CD14-positive monocyte (primary cell): ENCODE measurements at regions not wholly inside any gene's neighbourhood (a gene's known extent, or its start where the extent isn't known, plus 50 kb on each side); places are given as distances from the start of the nearest gene placed in this dataset.
"Not testable (repeated sequence)": the region's sequence is repeated elsewhere in the genome, so short reads cannot be mapped to it uniquely, and the experiment has no call there.

Experiments used
- DNase-seq, 3 donors: peaks; one replicate each; pipeline ENCODE4 v3.0.0-alpha.2; 2011 to 2022
- H2AFZ ChIP-seq: 2 replicates; pipeline ENCODE4 v1.6.0; 2012; ENCODE audit warnings: mild to moderate bottlenecking, low read depth, low read length, inconsistent platforms; ENCODE audit not compliant: insufficient read depth, poor library complexity, severe bottlenecking
- H3K27ac ChIP-seq, 2 donors: 1 replicate in 1 of 2; 2 replicates in 1 of 2; pipeline ENCODE4 v1.5.1; 2012 to 2013; ENCODE audit warnings: low read length in 2 of 2, control low read depth in 1 of 2, inconsistent platforms in 1 of 2, low read depth in 1 of 2, mild to moderate bottlenecking in 1 of 2
- H3K27me3 ChIP-seq, 2 donors: one replicate each; pipeline versions ENCODE4 v1.6.0 to v1.6.1; 2011 to 2013; ENCODE audit warnings: low read length in 2 of 2; ENCODE audit not compliant: control insufficient read depth in 2 of 2, insufficient read depth in 2 of 2
- H3K36me3 ChIP-seq, 2 donors: replicated peaks in 1 of 2; 1 replicate in 1 of 2; 2 replicates in 1 of 2; pipeline versions ENCODE4 v1.5.1 to v1.6.1; 2012 to 2013; ENCODE audit warnings: low read length in 2 of 2, control low read depth in 1 of 2, inconsistent platforms in 1 of 2, mild to moderate bottlenecking in 1 of 2; ENCODE audit not compliant: insufficient read depth in 2 of 2, control insufficient read depth in 1 of 2
- H3K4me1 ChIP-seq, 2 donors: 1 replicate in 1 of 2; 2 replicates in 1 of 2; pipeline versions ENCODE4 v1.5.1 to v1.6.1; 2012 to 2013; ENCODE audit warnings: low read length in 2 of 2, control low read depth in 1 of 2, inconsistent platforms in 1 of 2, mild to moderate bottlenecking in 1 of 2, moderate library complexity in 1 of 2; ENCODE audit not compliant: insufficient read depth in 2 of 2, control insufficient read depth in 1 of 2
- H3K4me2 ChIP-seq: replicated peaks from 2 replicates; pipeline ENCODE3; 2012; ENCODE audit warnings: low read length, moderate library complexity, mild to moderate bottlenecking; ENCODE audit not compliant: poor library complexity, severe bottlenecking; ENCODE audit errors: extremely low read depth
- H3K4me3 ChIP-seq, 3 experiments: fragments of 200-600 bp in 1 of 3; sonication (generic) in 1 of 3; replicated peaks in 1 of 3; 1 replicate in 2 of 3; 2 replicates in 1 of 3; pipeline ENCODE4 v1.5.1; 2011 to 2013; ENCODE audit warnings: low read length in 3 of 3, mild to moderate bottlenecking in 3 of 3, control low read depth in 2 of 3, low read depth in 2 of 3, inconsistent platforms in 1 of 3, moderate library complexity in 1 of 3
- H3K79me2 ChIP-seq: 2 replicates; pipeline ENCODE4 v1.6.0; 2012; ENCODE audit warnings: mild to moderate bottlenecking, control low read depth, inconsistent platforms, low read length, moderate library complexity; ENCODE audit not compliant: insufficient read depth
- H3K9ac ChIP-seq: 2 replicates; pipeline ENCODE4 v1.6.0; 2017; ENCODE audit warnings: low read length, mild to moderate bottlenecking; ENCODE audit not compliant: insufficient read depth, poor library complexity, severe bottlenecking
- H3K9me3 ChIP-seq, 2 donors: replicated peaks in 1 of 2; 1 replicate in 1 of 2; 2 replicates in 1 of 2; pipeline versions ENCODE4 v1.5.1 to v1.6.1; 2012 to 2013; ENCODE audit warnings: low read length in 2 of 2, control low read depth in 1 of 2; ENCODE audit not compliant: control insufficient read depth in 1 of 2, insufficient read depth in 1 of 2
- H4K20me1 ChIP-seq: 2 replicates; pipeline ENCODE4 v1.6.0; 2012; ENCODE audit warnings: mild to moderate bottlenecking, low read length, control low read depth, moderate library complexity; ENCODE audit not compliant: insufficient read depth
- H3K27ac Mint-ChIP-seq, 7 donors: one replicate each; pipeline ENCODE4 v1.8.0; 2020; ENCODE audit warnings: mild to moderate bottlenecking in 7 of 7, mixed read lengths in 7 of 7, moderate library complexity in 6 of 7, inconsistent platforms in 2 of 7
- H3K27me3 Mint-ChIP-seq, 3 donors: one replicate each; pipeline ENCODE4 v1.8.0; 2021 to 2022; ENCODE audit warnings: low read depth in 3 of 3, mild to moderate bottlenecking in 3 of 3, mixed read lengths in 3 of 3, moderate library complexity in 3 of 3, inconsistent platforms in 1 of 3
- H3K36me3 Mint-ChIP-seq, 2 donors: one replicate each; pipeline ENCODE4 v1.8.0; 2020; ENCODE audit warnings: mixed read lengths in 2 of 2, inconsistent platforms in 1 of 2, mild to moderate bottlenecking in 1 of 2
- H3K4me1 Mint-ChIP-seq: one replicate; pipeline ENCODE4 v1.8.0; 2020; ENCODE audit warnings: mild to moderate bottlenecking, mixed read lengths
- H3K4me3 Mint-ChIP-seq, 2 donors: one replicate each; pipeline ENCODE4 v1.8.0; 2020; ENCODE audit warnings: mild to moderate bottlenecking in 2 of 2, mixed read lengths in 2 of 2, moderate library complexity in 1 of 2
- H3K9me3 Mint-ChIP-seq, 7 donors: one replicate each; pipeline ENCODE4 v1.8.0; 2020 to 2022; ENCODE audit warnings: mixed read lengths in 7 of 7, mild to moderate bottlenecking in 6 of 7, moderate library complexity in 6 of 7, inconsistent platforms in 2 of 7
- WGBS: methylation state at CpG from one replicate; pipeline ENCODE4 v1.1.5; 2013; ENCODE audit warnings: missing lambda C conversion rate; ENCODE audit not compliant: insufficient coverage; 5-methylcytosine and 5-hydroxymethylcytosine counted together
- intact Hi-C, 2 donors: fragments of 100-400 bp; cut with micrococcal nuclease; formaldehyde crosslinking; loops; one replicate each; pipeline versions ENCODE4 v1.15.0 to v1.15.1; 2023

GRCh38 chr7:65651826-65652592 lies 220.9 kb upstream of the VKORC1L1 start:
- H4K20me1 ChIP-seq, H3K4me3 ChIP-seq, H3K4me1 ChIP-seq, H3K9ac ChIP-seq, intact Hi-C loops, H3K27ac Mint-ChIP-seq, H3K9me3 Mint-ChIP-seq, H3K36me3 ChIP-seq, H3K4me1 Mint-ChIP-seq, H3K27ac ChIP-seq, H3K27me3 ChIP-seq, H3K27me3 Mint-ChIP-seq, DNase-seq, H3K4me2 ChIP-seq, H3K79me2 ChIP-seq, H3K4me3 Mint-ChIP-seq, H3K9me3 ChIP-seq, H3K36me3 Mint-ChIP-seq, H2AFZ ChIP-seq: not testable (repeated sequence)

DNA sequence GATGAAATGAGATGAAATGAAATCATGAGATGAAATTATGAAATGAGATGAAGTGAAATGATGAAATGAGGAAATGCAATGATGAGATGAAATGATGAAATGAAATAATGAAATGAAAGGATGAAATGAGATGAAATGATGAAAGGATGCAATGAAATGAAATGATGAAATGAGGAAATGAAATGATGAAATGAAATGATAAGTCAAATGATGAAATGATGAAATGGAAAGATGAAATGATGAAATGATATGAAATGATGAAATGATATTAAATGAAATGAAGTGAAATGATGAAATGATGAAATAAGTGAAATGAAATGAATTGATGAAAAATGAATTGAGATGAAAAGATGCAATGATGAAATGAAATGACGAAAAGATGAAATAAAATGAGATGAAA lies 220.2 kb upstream of the VKORC1L1 start:
- H3K36me3 ChIP-seq, H3K9me3 Mint-ChIP-seq, DNase-seq, H3K27me3 ChIP-seq, H2AFZ ChIP-seq, H3K4me3 Mint-ChIP-seq, H3K4me3 ChIP-seq, H3K4me1 ChIP-seq, H3K9me3 ChIP-seq, H3K27ac Mint-ChIP-seq, H3K27ac ChIP-seq, H4K20me1 ChIP-seq, H3K9ac ChIP-seq, intact Hi-C loops, H3K27me3 Mint-ChIP-seq, H3K4me1 Mint-ChIP-seq, H3K79me2 ChIP-seq, H3K4me2 ChIP-seq, H3K36me3 Mint-ChIP-seq: not testable (repeated sequence)
- no CpG with 5 or more reads among the region's 1 CpG for WGBS

- intact Hi-C loops, H3K4me2 ChIP-seq, H3K27me3 Mint-ChIP-seq, H2AFZ ChIP-seq, H3K36me3 ChIP-seq, H3K4me3 ChIP-seq, H3K36me3 Mint-ChIP-seq, H3K27me3 ChIP-seq, H3K79me2 ChIP-seq, H3K27ac Mint-ChIP-seq, H3K9me3 Mint-ChIP-seq, H3K9ac ChIP-seq, DNase-seq, H3K4me1 Mint-ChIP-seq, H3K4me1 ChIP-seq, H4K20me1 ChIP-seq, H3K9me3 ChIP-seq, H3K27ac ChIP-seq, H3K4me3 Mint-ChIP-seq: not testable (repeated sequence)
- WGBS, result no CpG with 5 or more reads among the region's 5 CpGs
These were observed 216.2 kb upstream of the VKORC1L1 start for GRCh38 chr7:65656494-65657188.

DNA sequence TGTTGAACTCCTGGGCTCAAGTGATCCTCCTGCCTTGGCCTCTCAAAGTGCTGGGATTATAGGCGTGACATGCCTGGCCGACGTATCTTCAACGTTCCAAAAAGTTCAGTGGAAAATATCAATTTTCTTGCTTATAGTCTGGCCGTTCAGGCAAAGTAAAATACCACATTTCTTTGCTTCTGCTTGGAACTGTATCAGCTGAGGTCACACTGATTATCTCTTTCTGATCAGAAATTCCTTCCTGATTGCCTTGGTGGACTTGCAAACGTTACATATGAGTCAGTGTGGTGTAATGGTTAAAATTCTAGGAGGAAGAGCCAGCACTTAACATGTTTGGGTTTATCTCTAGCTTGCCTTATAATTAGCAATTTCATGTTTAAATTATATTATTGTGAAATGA lies 189.5 kb upstream of the VKORC1L1 start:
- H3K27ac Mint-ChIP-seq, H3K27ac ChIP-seq, H3K9ac ChIP-seq, H3K9me3 Mint-ChIP-seq, H4K20me1 ChIP-seq, H3K36me3 Mint-ChIP-seq, DNase-seq, H3K9me3 ChIP-seq, H3K79me2 ChIP-seq, H3K4me3 Mint-ChIP-seq, H3K4me1 ChIP-seq, H3K4me1 Mint-ChIP-seq, H3K4me2 ChIP-seq, H3K36me3 ChIP-seq, H2AFZ ChIP-seq, H3K4me3 ChIP-seq, H3K27me3 Mint-ChIP-seq, intact Hi-C loops, H3K27me3 ChIP-seq: not testable (repeated sequence)
- no CpG with 5 or more reads among the region's 6 CpGs for WGBS
